ENCODE measurements at regions not wholly inside any gene's neighbourhood (a gene's known extent, or its start where the extent isn't known, plus 50 kb on each side); places are given as distances from the start of the nearest gene placed in this dataset.

- DNase-seq: no peak
- Histone ChIP-seq H3K27me3 (peaks cover 0 to 4% (median 0%) of the 10 kb centered on the region in 4 donors), H3K36me3 (no peaks in the 10 kb centered on the region), H3K4me3 (no peak overlapping the region), H3K27ac (no peak overlapping the region), H3K9me3 (no peaks in the 10 kb centered on the region), H3K4me1 (no peaks in the 10 kb centered on the region)
- no peak for TF ChIP-seq CTCF (IDR thresholded peaks at IDR 0.05)
- ATAC-seq: no peak
- WGBS, 2 donors: 60 to 62% methylated on average over 1 of the region's 1 CpG
- no peak for FAIRE-seq
- intact Hi-C loops (cut with DNase I): no loop called here
These were observed 201.3 kb upstream of the PUM3 start for GRCh38 chr9:3045153-3045552.

- Histone ChIP-seq H3K4me3 (no peak overlapping the region), H3K36me3 (no peaks in the 10 kb centered on the region), H3K4me1 (no peaks in the 10 kb centered on the region), H3K27ac (no peak overlapping the region), H3K27me3 (peaks cover 0 to 3% (median 0%) of the 10 kb centered on the region in 4 donors), H3K9me3 (no peaks in the 10 kb centered on the region)
- FAIRE-seq: no peak
- ATAC-seq: no peak
- DNase-seq: no peak
- intact Hi-C loops (cut with DNase I): no loop called here
- 56 to 57% methylated on average over 4 of the region's 4 CpGs for WGBS, 2 donors
- TF ChIP-seq CTCF (IDR thresholded peaks at IDR 0.05): no peak
These were observed 199.5 kb upstream of the PUM3 start for GRCh38 chr9:3043369-3043768.

- intact Hi-C loops (cut with DNase I): no loop called here
- Histone ChIP-seq H3K36me3 (no peaks in the 10 kb centered on the region), H3K9me3 (no peaks in the 10 kb centered on the region), H3K4me1 (no peaks in the 10 kb centered on the region), H3K27me3 (no peaks in the 10 kb centered on the region), H3K4me3 (no peak overlapping the region), H3K27ac (no peak overlapping the region)
- 68 to 81% methylated on average over 3 of the region's 3 CpGs for WGBS, 2 donors
- no peak for FAIRE-seq
- no peak for DNase-seq
- no peak for ATAC-seq
- TF ChIP-seq CTCF (IDR thresholded peaks at IDR 0.05): no peak
These were observed 196.9 kb upstream of the PUM3 start for GRCh38 chr9:3040761-3041160.

GRCh38 chr9:3036333-3036700, 192.4 kb upstream of the PUM3 start:
- H3K4me1 ChIP-seq: no peaks in the 10 kb centered on the region
- ATAC-seq (no peak), FAIRE-seq (no peak), DNase-seq (no peak)
- 36 to 51% methylated on average over 1 of the region's 1 CpG for WGBS, 2 donors
- no peaks in the 10 kb centered on the region for H3K9me3 ChIP-seq
- H3K36me3 ChIP-seq: no peaks in the 10 kb centered on the region
- intact Hi-C loops (cut with DNase I): no loop called here
- H3K27me3 ChIP-seq: no peaks in the 10 kb centered on the region
- H3K4me3 ChIP-seq: no peak overlapping the region
- no peak for TF ChIP-seq CTCF (IDR thresholded peaks at IDR 0.05)
- no peak overlapping the region for H3K27ac ChIP-seq

- ATAC-seq (no peak), DNase-seq (no peak), FAIRE-seq (no peak)
- WGBS, 2 donors: 79 to 83% methylated on average over 8 of the region's 8 CpGs
- no peak overlapping the region for H3K4me3 ChIP-seq
- no peaks in the 10 kb centered on the region for H3K27me3 ChIP-seq
- no peak overlapping the region for H3K27ac ChIP-seq
- H3K4me1 ChIP-seq: no peaks in the 10 kb centered on the region
- intact Hi-C loops (cut with DNase I): no loop called here
- no peaks in the 10 kb centered on the region for H3K36me3 ChIP-seq
- no peak for TF ChIP-seq CTCF (IDR thresholded peaks at IDR 0.05)
- H3K9me3 ChIP-seq: no peaks in the 10 kb centered on the region
These were observed 191.9 kb upstream of the PUM3 start for GRCh38 chr9:3035579-3036332.

Data from pancreas (tissue), 10 donors.